HFFc6 (cell line): ENCODE measurements at regions not wholly inside any gene's neighbourhood (a gene's known extent, or its start where the extent isn't known, plus 50 kb on each side); places are given as distances from the start of the nearest gene placed in this dataset.

Experiments
- DNase-seq: peaks from one replicate; pipeline ENCODE4 v3.0.0-alpha.2; 2018
- H3K27ac Mint-ChIP-seq: 2 replicates; pipeline ENCODE4 v1.8.0; 2020; ENCODE audit warnings: mild to moderate bottlenecking, mixed read lengths
- H3K27me3 Mint-ChIP-seq: 2 replicates; pipeline ENCODE4 v1.8.0; 2021; ENCODE audit warnings: mild to moderate bottlenecking, moderate library complexity, mixed read lengths; ENCODE audit not compliant: insufficient read depth
- H3K36me3 Mint-ChIP-seq: 2 replicates; pipeline ENCODE4 v1.8.0; 2021; ENCODE audit warnings: low read depth, mixed read lengths
- H3K4me1 Mint-ChIP-seq: 2 replicates; pipeline ENCODE4 v1.8.0; 2020; ENCODE audit warnings: low read depth, mixed read lengths
- H3K4me3 Mint-ChIP-seq: 2 replicates; pipeline ENCODE4 v1.8.0; 2020; ENCODE audit warnings: mild to moderate bottlenecking, moderate library complexity, mixed read lengths
- H3K9me3 Mint-ChIP-seq: 2 replicates; pipeline ENCODE4 v1.8.0; 2020; ENCODE audit warnings: mild to moderate bottlenecking, mixed read lengths
- CTCF ChIP-seq: fragments of 200-600 bp; sonication (generic); IDR thresholded peaks from 2 replicates; pipeline ENCODE4 v1.5.0; 2021; ENCODE audit warnings: antibody characterized with exemption, mild to moderate bottlenecking

GRCh38 chr18:75341897-75342296, 85.6 kb downstream of the SMIM21 start:
- Mint-ChIP-seq H3K9me3 (no peaks in the 10 kb centered on the region), H3K4me1 (no peaks in the 10 kb centered on the region), H3K36me3 (no peaks in the 10 kb centered on the region), H3K4me3 (no peak overlapping the region), H3K27me3 (peaks cover 5% of the 10 kb centered on the region), H3K27ac (no peak overlapping the region)
- no peak for DNase-seq
- TF ChIP-seq CTCF, result no peak

GRCh38 chr18:75341267-75341666, 86.2 kb downstream of the SMIM21 start:
- Mint-ChIP-seq H3K27me3 (peaks cover 5% of the 10 kb centered on the region), H3K27ac (no peak overlapping the region), H3K4me1 (no peaks in the 10 kb centered on the region), H3K4me3 (no peak overlapping the region), H3K36me3 (no peaks in the 10 kb centered on the region), H3K9me3 (no peaks in the 10 kb centered on the region)
- no peak for TF ChIP-seq CTCF
- DNase-seq, result no peak

- Mint-ChIP-seq H3K27ac (no peak overlapping the region), H3K9me3 (no peaks in the 10 kb centered on the region), H3K36me3 (no peaks in the 10 kb centered on the region), H3K4me3 (no peak overlapping the region), H3K27me3 (peaks cover 6% of the 10 kb centered on the region), H3K4me1 (no peaks in the 10 kb centered on the region)
- DNase-seq, result no peak
- TF ChIP-seq CTCF, result no peak
These were observed 87.4 kb downstream of the SMIM21 start for GRCh38 chr18:75339936-75340605.
